HL-60 (cell line): ENCODE measurements at regions not wholly inside any gene's neighbourhood (a gene's known extent, or its start where the extent isn't known, plus 50 kb on each side); places are given as distances from the start of the nearest gene placed in this dataset.

ENCODE experiments used
- DNase-seq, 2 experiments: peaks; one replicate each; pipeline ENCODE4 v3.0.0-alpha.2; 2010 to 2020; ENCODE audit warnings: low read depth in 1 of 2, low spot score in 1 of 2
- H3K27ac ChIP-seq: fragments of 250-450 bp; sonication (Bioruptor Pico); replicated peaks from 2 replicates; pipeline ENCODE4 v1.5.1; 2020; ENCODE audit warnings: mild to moderate bottlenecking, moderate library complexity
- H3K27me3 ChIP-seq: fragments of 250-450 bp; sonication (Bioruptor Pico); 2 replicates; pipeline ENCODE4 v1.5.1; 2021; ENCODE audit warnings: mild to moderate bottlenecking, moderate library complexity; ENCODE audit not compliant: insufficient read depth, poor library complexity, severe bottlenecking
- H3K4me3 ChIP-seq: replicated peaks from 2 replicates; pipeline ENCODE4 v1.5.1; 2011; ENCODE audit warnings: mild to moderate bottlenecking, control low read depth, low read length; ENCODE audit not compliant: insufficient read depth
- CTCF ChIP-seq: IDR thresholded peaks from one replicate; pipeline ENCODE4 v1.5.1; 2011; ENCODE audit warnings: low read length, control low read depth, inconsistent platforms; ENCODE audit not compliant: insufficient read depth
- GABPA ChIP-seq: IDR thresholded peaks from 2 replicates; pipeline ENCODE4 v1.6.1; 2012; ENCODE audit warnings: low read depth
- POLR2AphosphoS5 ChIP-seq: IDR thresholded peaks from 2 replicates; pipeline ENCODE4 v1.6.1; 2012; ENCODE audit warnings: low read depth
- REST ChIP-seq: IDR thresholded peaks from 2 replicates; pipeline ENCODE4 v1.6.1; 2012; ENCODE audit warnings: low read depth; ENCODE audit not compliant: insufficient replicate concordance
- SPI1 ChIP-seq: IDR thresholded peaks from 2 replicates; pipeline ENCODE4 v1.6.1; 2012; ENCODE audit warnings: low read depth, mild to moderate bottlenecking, borderline replicate concordance

- TF ChIP-seq SPI1: no peak
- no peak for TF ChIP-seq REST
- no peak for TF ChIP-seq GABPA
- no peak for TF ChIP-seq POLR2AphosphoS5
- no peak for TF ChIP-seq CTCF
- Histone ChIP-seq H3K27me3 (no peaks in the 10 kb centered on the region), H3K27ac (no peak overlapping the region), H3K4me3 (no peak overlapping the region)
- no peak for DNase-seq
Measured at GRCh38 chr6:108774555-108774954, 73.7 kb upstream of the ARMC2 start.

- TF ChIP-seq REST (no peak), GABPA (no peak), POLR2AphosphoS5 (no peak), SPI1 (no peak), CTCF (no peak)
- no peak overlapping the region for H3K27ac ChIP-seq
Measured at GRCh38 chr6:108777536-108777935, 70.7 kb upstream of the ARMC2 start.

GRCh38 chr6:108778421-108779186 is 69.6 kb upstream of the ARMC2 start:
- TF ChIP-seq CTCF: no peak
- no peak for TF ChIP-seq REST
- no peak for TF ChIP-seq POLR2AphosphoS5
- no peak for TF ChIP-seq GABPA
- no peaks in the 10 kb centered on the region for H3K27me3 ChIP-seq
- no peak overlapping the region for H3K4me3 ChIP-seq
- DNase-seq: no peak
- no peak overlapping the region for H3K27ac ChIP-seq

More at GRCh38 chr6:108777536-108777935, 70.7 kb upstream of the ARMC2 start:
- no peak overlapping the region for H3K4me3 ChIP-seq
- H3K27me3 ChIP-seq: no peaks in the 10 kb centered on the region
- no peak for DNase-seq
